Smooth muscle cell (in vitro differentiated cells): ENCODE measurements at regions not wholly inside any gene's neighbourhood (a gene's known extent, or its start where the extent isn't known, plus 50 kb on each side); places are given as distances from the start of the nearest gene placed in this dataset.

Experiments used
- DNase-seq: peaks from one replicate; lab custom pipeline; 2025; ENCODE audit not compliant: unreplicated experiment; lab: John Stamatoyannopoulos, UW
- H2AFZ ChIP-seq: fragments of 200-600 bp; sonication (generic); 2 replicates; pipeline ENCODE4 v1.6.0; 2016; ENCODE audit warnings: antibody characterized with exemption, low read depth, mild to moderate bottlenecking
- H3F3A ChIP-seq: fragments of 200-600 bp; sonication (generic); 2 replicates; pipeline ENCODE4 v1.6.0; 2017; ENCODE audit warnings: antibody characterized with exemption, low read depth
- H3K27ac ChIP-seq: fragments of 200-600 bp; sonication (generic); 2 replicates; pipeline ENCODE4 v1.5.1; 2016; ENCODE audit warnings: low read depth, mild to moderate bottlenecking
- H3K27me3 ChIP-seq: fragments of 200-600 bp; sonication (generic); 2 replicates; pipeline ENCODE4 v1.6.1; 2016; ENCODE audit warnings: low read depth, mild to moderate bottlenecking
- H3K36me3 ChIP-seq: fragments of 200-600 bp; sonication (generic); 2 replicates; pipeline ENCODE4 v1.5.1; 2016; ENCODE audit warnings: low read depth
- H3K4me1 ChIP-seq: fragments of 200-600 bp; sonication (generic); 2 replicates; pipeline ENCODE4 v1.5.1; 2016; ENCODE audit warnings: low read depth
- H3K4me2 ChIP-seq: fragments of 200-600 bp; sonication (generic); 2 replicates; pipeline ENCODE4 v1.6.0; 2016; ENCODE audit warnings: mild to moderate bottlenecking
- H3K4me3 ChIP-seq: fragments of 200-600 bp; sonication (generic); 2 replicates; pipeline ENCODE4 v1.5.1; 2016; ENCODE audit warnings: mild to moderate bottlenecking
- H3K79me2 ChIP-seq: fragments of 200-600 bp; sonication (generic); 2 replicates; pipeline ENCODE4 v1.6.0; 2016; ENCODE audit warnings: low read depth, mild to moderate bottlenecking
- H3K9ac ChIP-seq: fragments of 200-600 bp; sonication (generic); 2 replicates; pipeline ENCODE4 v1.6.0; 2016; ENCODE audit warnings: low read depth
- H3K9me3 ChIP-seq: fragments of 200-600 bp; sonication (generic); replicated peaks from 2 replicates; pipeline ENCODE4 v1.5.1; 2016; ENCODE audit warnings: low read depth
- H4K20me1 ChIP-seq: fragments of 200-600 bp; sonication (generic); 2 replicates; pipeline ENCODE4 v1.6.0; 2016; ENCODE audit warnings: low read depth
- CTCF ChIP-seq: fragments of 200-600 bp; sonication (generic); IDR thresholded peaks from 2 replicates; pipeline ENCODE4 v1.5.1; 2017; ENCODE audit warnings: borderline replicate concordance, mild to moderate bottlenecking, antibody characterized with exemption; ENCODE audit not compliant: insufficient read depth, poor library complexity, severe bottlenecking
- WGBS: methylation state at CpG from one replicate; pipeline ENCODE4 v1.1.7; 2016; ENCODE audit warnings: low lambda C conversion rate; 5-methylcytosine and 5-hydroxymethylcytosine counted together

GRCh38 chr1:199453723-199454122, 573.8 kb upstream of the NR5A2 start:
- Histone ChIP-seq H2AFZ (no peak overlapping the region), H3K27ac (no peak overlapping the region)
- WGBS, result 85% methylated on average over 3 of the region's 3 CpGs

GRCh38 chr1:199460933-199461332, 566.6 kb upstream of the NR5A2 start:
- H3K4me3 ChIP-seq, result no peak overlapping the region
- no peaks in the 10 kb centered on the region for H3K27me3 ChIP-seq
- H3K27ac ChIP-seq, result no peak overlapping the region
- H3K79me2 ChIP-seq, result no peaks in the 10 kb centered on the region
- no peaks in the 10 kb centered on the region for H3K4me1 ChIP-seq
- no peak for TF ChIP-seq CTCF
- H3K4me2 ChIP-seq, result peak overlapping the region; percentile 16
- 30% methylated on average over 3 of the region's 3 CpGs for WGBS
- H3K9me3 ChIP-seq, result peaks cover 7% of the 10 kb centered on the region
- H3K36me3 ChIP-seq, result no peaks in the 10 kb centered on the region
- no peaks in the 10 kb centered on the region for H3F3A ChIP-seq
- no peaks in the 10 kb centered on the region for H4K20me1 ChIP-seq
- H3K9ac ChIP-seq, result no peak overlapping the region
- DNase-seq, result no peak
- H2AFZ ChIP-seq, result peak overlapping the region; percentile 95

More at GRCh38 chr1:199453723-199454122, 573.8 kb upstream of the NR5A2 start:
- Histone ChIP-seq H3K4me1 (no peaks in the 10 kb centered on the region), H3K4me2 (no peak overlapping the region), H3K9ac (no peak overlapping the region), H3K27me3 (no peaks in the 10 kb centered on the region), H4K20me1 (no peaks in the 10 kb centered on the region), H3K9me3 (no peaks in the 10 kb centered on the region), H3F3A (no peaks in the 10 kb centered on the region), H3K36me3 (no peaks in the 10 kb centered on the region), H3K4me3 (no peak overlapping the region), H3K79me2 (no peaks in the 10 kb centered on the region)
- DNase-seq, result no peak
- no peak for TF ChIP-seq CTCF

- no peaks in the 10 kb centered on the region for H3F3A ChIP-seq
- no peaks in the 10 kb centered on the region for H3K36me3 ChIP-seq
- no peak overlapping the region for H3K4me3 ChIP-seq
- no peak for DNase-seq
- H3K9me3 ChIP-seq, result peaks cover 7% of the 10 kb centered on the region
- no peak overlapping the region for H3K9ac ChIP-seq
- H3K79me2 ChIP-seq, result no peaks in the 10 kb centered on the region
- no peaks in the 10 kb centered on the region for H3K4me1 ChIP-seq
- H4K20me1 ChIP-seq, result no peaks in the 10 kb centered on the region
- H2AFZ ChIP-seq, result no peak overlapping the region
- no peak overlapping the region for H3K4me2 ChIP-seq
- H3K27ac ChIP-seq, result no peak overlapping the region
- WGBS, result 95% methylated on average over 1 of the region's 1 CpG
- TF ChIP-seq CTCF, result peak; percentile 24
- no peaks in the 10 kb centered on the region for H3K27me3 ChIP-seq
Measured at GRCh38 chr1:199463521-199464127, 563.9 kb upstream of the NR5A2 start.

- Histone ChIP-seq H3K4me2 (no peak overlapping the region), H2AFZ (no peak overlapping the region), H3K79me2 (no peaks in the 10 kb centered on the region), H3K27ac (no peak overlapping the region), H3K4me1 (no peaks in the 10 kb centered on the region), H3K9ac (no peak overlapping the region), H3K4me3 (no peak overlapping the region), H3F3A (no peaks in the 10 kb centered on the region), H3K27me3 (no peaks in the 10 kb centered on the region), H3K9me3 (peaks cover 7% of the 10 kb centered on the region), H4K20me1 (no peaks in the 10 kb centered on the region), H3K36me3 (no peaks in the 10 kb centered on the region)
- WGBS, result 77% methylated on average over 2 of the region's 2 CpGs
- no peak for TF ChIP-seq CTCF
- DNase-seq, result no peak
Measured at GRCh38 chr1:199466961-199467360, 560.5 kb upstream of the NR5A2 start.
